ENCODE measurements at regions not wholly inside any gene's neighbourhood (a gene's known extent, or its start where the extent isn't known, plus 50 kb on each side); places are given as distances from the start of the nearest gene placed in this dataset.

DNA sequence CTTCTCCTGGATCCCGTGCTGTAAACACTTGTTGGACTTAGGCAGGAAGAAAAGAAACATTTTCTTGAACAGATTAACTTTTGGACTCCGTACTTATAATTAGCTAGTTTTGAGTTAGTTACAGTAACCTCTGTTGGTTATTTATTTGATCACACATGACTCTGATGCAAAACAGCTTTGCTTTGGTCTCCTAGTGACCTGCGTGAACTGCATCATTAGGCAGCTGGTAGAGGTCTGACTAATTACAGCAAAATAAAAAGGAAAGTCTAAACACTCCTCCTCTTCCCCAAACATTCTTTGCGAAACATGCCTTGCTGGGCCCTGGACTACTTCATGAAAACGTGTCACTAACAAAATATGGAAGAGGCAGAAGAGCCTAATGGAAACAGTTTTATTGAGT lies 61.1 kb upstream of the ZFP64 start:
- TF ChIP-seq POLR2A (IDR thresholded peaks at IDR 0.05) (no peak), POLR2AphosphoS5 (IDR thresholded peaks at IDR 0.05) (no peak)
- TF ChIP-seq, protein P1, sequence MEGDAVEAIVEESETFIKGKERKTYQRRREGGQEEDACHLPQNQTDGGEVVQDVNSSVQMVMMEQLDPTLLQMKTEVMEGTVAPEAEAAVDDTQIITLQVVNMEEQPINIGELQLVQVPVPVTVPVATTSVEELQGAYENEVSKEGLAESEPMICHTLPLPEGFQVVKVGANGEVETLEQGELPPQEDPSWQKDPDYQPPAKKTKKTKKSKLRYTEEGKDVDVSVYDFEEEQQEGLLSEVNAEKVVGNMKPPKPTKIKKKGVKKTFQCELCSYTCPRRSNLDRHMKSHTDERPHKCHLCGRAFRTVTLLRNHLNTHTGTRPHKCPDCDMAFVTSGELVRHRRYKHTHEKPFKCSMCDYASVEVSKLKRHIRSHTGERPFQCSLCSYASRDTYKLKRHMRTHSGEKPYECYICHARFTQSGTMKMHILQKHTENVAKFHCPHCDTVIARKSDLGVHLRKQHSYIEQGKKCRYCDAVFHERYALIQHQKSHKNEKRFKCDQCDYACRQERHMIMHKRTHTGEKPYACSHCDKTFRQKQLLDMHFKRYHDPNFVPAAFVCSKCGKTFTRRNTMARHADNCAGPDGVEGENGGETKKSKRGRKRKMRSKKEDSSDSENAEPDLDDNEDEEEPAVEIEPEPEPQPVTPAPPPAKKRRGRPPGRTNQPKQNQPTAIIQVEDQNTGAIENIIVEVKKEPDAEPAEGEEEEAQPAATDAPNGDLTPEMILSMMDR (IDR thresholded peaks at IDR 0.05 in 8 of 11, conservative IDR thresholded peaks at IDR 0.05 in 3 of 11) = no peak

All from spleen (tissue), 7 donors.